ENCODE measurements at regions not wholly inside any gene's neighbourhood (a gene's known extent, or its start where the extent isn't known, plus 50 kb on each side); places are given as distances from the start of the nearest gene placed in this dataset.
"Not testable (repeated sequence)": the region's sequence is repeated elsewhere in the genome, so short reads cannot be mapped to it uniquely, and the experiment has no call there.

DNA sequence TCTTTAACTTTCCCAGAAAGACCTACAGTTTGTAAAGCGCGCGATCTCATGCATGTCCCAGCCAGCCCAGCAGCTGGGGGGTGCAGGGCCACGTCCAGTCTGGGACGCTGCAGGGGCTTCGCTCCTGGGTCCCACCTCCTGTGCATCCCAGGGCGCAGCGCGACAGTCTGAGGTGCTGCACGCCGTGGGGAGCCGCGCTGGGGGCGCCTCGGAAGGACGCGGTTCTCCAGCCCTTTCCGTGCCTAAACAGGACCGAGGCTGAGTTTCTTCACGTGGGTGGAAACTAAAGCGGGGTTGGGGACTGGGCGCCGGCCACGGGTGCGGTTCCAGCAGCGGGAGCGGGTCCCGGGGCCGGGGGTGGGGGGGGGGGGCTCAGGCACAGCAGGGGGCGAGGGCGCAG is 221.4 kb downstream of the TP53TG3F start:
- TF ChIP-seq GATA2 (CRISPR knock-in tag; IDR thresholded peaks at IDR 0.05): not testable (repeated sequence)
- TF ChIP-seq, protein P1, sequence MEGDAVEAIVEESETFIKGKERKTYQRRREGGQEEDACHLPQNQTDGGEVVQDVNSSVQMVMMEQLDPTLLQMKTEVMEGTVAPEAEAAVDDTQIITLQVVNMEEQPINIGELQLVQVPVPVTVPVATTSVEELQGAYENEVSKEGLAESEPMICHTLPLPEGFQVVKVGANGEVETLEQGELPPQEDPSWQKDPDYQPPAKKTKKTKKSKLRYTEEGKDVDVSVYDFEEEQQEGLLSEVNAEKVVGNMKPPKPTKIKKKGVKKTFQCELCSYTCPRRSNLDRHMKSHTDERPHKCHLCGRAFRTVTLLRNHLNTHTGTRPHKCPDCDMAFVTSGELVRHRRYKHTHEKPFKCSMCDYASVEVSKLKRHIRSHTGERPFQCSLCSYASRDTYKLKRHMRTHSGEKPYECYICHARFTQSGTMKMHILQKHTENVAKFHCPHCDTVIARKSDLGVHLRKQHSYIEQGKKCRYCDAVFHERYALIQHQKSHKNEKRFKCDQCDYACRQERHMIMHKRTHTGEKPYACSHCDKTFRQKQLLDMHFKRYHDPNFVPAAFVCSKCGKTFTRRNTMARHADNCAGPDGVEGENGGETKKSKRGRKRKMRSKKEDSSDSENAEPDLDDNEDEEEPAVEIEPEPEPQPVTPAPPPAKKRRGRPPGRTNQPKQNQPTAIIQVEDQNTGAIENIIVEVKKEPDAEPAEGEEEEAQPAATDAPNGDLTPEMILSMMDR (IDR thresholded peaks at IDR 0.05): not testable (repeated sequence)
